Large intestine (tissue), 3 donors: ENCODE measurements at regions not wholly inside any gene's neighbourhood (a gene's known extent, or its start where the extent isn't known, plus 50 kb on each side); places are given as distances from the start of the nearest gene placed in this dataset.
"Not testable (repeated sequence)": the region's sequence is repeated elsewhere in the genome, so short reads cannot be mapped to it uniquely, and the experiment has no call there.

ENCODE experiments used
- DNase-seq, 2 donors: peaks; one replicate each; pipeline versions ENCODE4 v3.0.0 to v3.0.0-alpha.2; 2013
- H3K27ac ChIP-seq: one replicate; pipeline ENCODE4 v1.5.1; 2013; ENCODE audit warnings: low read length
- H3K27me3 ChIP-seq: 2 replicates; pipeline ENCODE4 v1.6.1; 2013; ENCODE audit warnings: low read length; ENCODE audit not compliant: control insufficient read depth, insufficient read depth
- H3K36me3 ChIP-seq: 2 replicates; pipeline ENCODE4 v1.6.1; 2013; ENCODE audit warnings: low read length; ENCODE audit not compliant: control insufficient read depth, insufficient read depth
- H3K4me1 ChIP-seq: one replicate; pipeline ENCODE4 v1.6.1; 2013; ENCODE audit warnings: low read length; ENCODE audit not compliant: control insufficient read depth, insufficient read depth
- H3K4me3 ChIP-seq: one replicate; pipeline ENCODE4 v1.5.1; 2013; ENCODE audit warnings: low read length
- H3K9me3 ChIP-seq: one replicate; pipeline ENCODE4 v1.6.1; 2013; ENCODE audit warnings: mild to moderate bottlenecking, low read depth, low read length, moderate library complexity; ENCODE audit not compliant: control insufficient read depth
- WGBS: methylation state at CpG from one replicate; pipeline ENCODE4 v1.1.5; 2013; ENCODE audit warnings: low lambda C conversion rate; ENCODE audit not compliant: insufficient coverage; 5-methylcytosine and 5-hydroxymethylcytosine counted together

GRCh38 chr1:22334860-22335550, 116.6 kb upstream of the ZBTB40 start:
- peaks cover 9% of the 10 kb centered on the region for H3K4me1 ChIP-seq
- no peaks in the 10 kb centered on the region for H3K36me3 ChIP-seq
- H3K27me3 ChIP-seq = no peaks in the 10 kb centered on the region
- H3K9me3 ChIP-seq = peaks cover 3% of the 10 kb centered on the region
- DNase-seq = peak in 1 of 2 donors; percentile 63
- no peak overlapping the region for H3K27ac ChIP-seq
- no peak overlapping the region for H3K4me3 ChIP-seq
- WGBS = no CpG with 5 or more reads among the region's 6 CpGs

- DNase-seq, H3K27me3 ChIP-seq, H3K27ac ChIP-seq, H3K9me3 ChIP-seq, H3K4me1 ChIP-seq, H3K36me3 ChIP-seq, H3K4me3 ChIP-seq: not testable (repeated sequence)
- 100% methylated on average over 1 of the region's 2 CpGs for WGBS
Measured at GRCh38 chr1:22336274-22336673, 115.4 kb upstream of the ZBTB40 start.

- H3K4me3 ChIP-seq, H3K4me1 ChIP-seq, H3K27me3 ChIP-seq, H3K27ac ChIP-seq, H3K9me3 ChIP-seq, DNase-seq, H3K36me3 ChIP-seq: not testable (repeated sequence)
- WGBS = 100% methylated on average over 1 of the region's 2 CpGs
Measured at GRCh38 chr1:22336696-22337545, 114.7 kb upstream of the ZBTB40 start.

GRCh38 chr1:22338071-22338765, 113.4 kb upstream of the ZBTB40 start:
- Histone ChIP-seq H3K4me1 (peaks cover 9% of the 10 kb centered on the region), H3K27me3 (peaks cover 9% of the 10 kb centered on the region), H3K27ac (no peak overlapping the region), H3K4me3 (no peak overlapping the region), H3K9me3 (peaks cover 3% of the 10 kb centered on the region), H3K36me3 (no peaks in the 10 kb centered on the region)
- no peak for DNase-seq
- no CpG with 5 or more reads among the region's 12 CpGs for WGBS

GRCh38 chr1:22339237-22339636, 112.4 kb upstream of the ZBTB40 start:
- no CpG with 5 or more reads among the region's 14 CpGs for WGBS
- H3K36me3 ChIP-seq = no peaks in the 10 kb centered on the region
- no peak for DNase-seq
- H3K9me3 ChIP-seq = peaks cover 3% of the 10 kb centered on the region
- peaks cover 9% of the 10 kb centered on the region for H3K4me1 ChIP-seq
- no peak overlapping the region for H3K4me3 ChIP-seq
- H3K27ac ChIP-seq = no peak overlapping the region
- peaks cover 9% of the 10 kb centered on the region for H3K27me3 ChIP-seq

- WGBS = no CpG with 5 or more reads among the region's 4 CpGs
Measured at GRCh38 chr1:22340066-22340465, 111.6 kb upstream of the ZBTB40 start.

GRCh38 chr1:22340873-22341272, 110.8 kb upstream of the ZBTB40 start:
- Histone ChIP-seq H3K36me3 (no peaks in the 10 kb centered on the region), H3K4me1 (no peaks in the 10 kb centered on the region), H3K27ac (no peak overlapping the region), H3K9me3 (peaks cover 3% of the 10 kb centered on the region), H3K4me3 (no peak overlapping the region), H3K27me3 (peaks cover 12% of the 10 kb centered on the region)
- DNase-seq = no peak
- no CpG with 5 or more reads among the region's 4 CpGs for WGBS

More at GRCh38 chr1:22340066-22340465, 111.6 kb upstream of the ZBTB40 start:
- H3K4me1 ChIP-seq = peaks cover 4% of the 10 kb centered on the region
- peaks cover 3% of the 10 kb centered on the region for H3K9me3 ChIP-seq
- no peak overlapping the region for H3K4me3 ChIP-seq
- H3K36me3 ChIP-seq = no peaks in the 10 kb centered on the region
- DNase-seq = no peak
- H3K27ac ChIP-seq = no peak overlapping the region
- H3K27me3 ChIP-seq = peaks cover 12% of the 10 kb centered on the region

GRCh38 chr1:22341791-22342605, 109.7 kb upstream of the ZBTB40 start:
- DNase-seq = peak; percentile 43 to 57

GRCh38 chr1:22342734-22343191, 108.9 kb upstream of the ZBTB40 start:
- H3K27ac ChIP-seq = no peak overlapping the region
- H3K4me1 ChIP-seq = no peaks in the 10 kb centered on the region
- H3K27me3 ChIP-seq = peaks cover 12% of the 10 kb centered on the region
- no peaks in the 10 kb centered on the region for H3K36me3 ChIP-seq
- no peak overlapping the region for H3K4me3 ChIP-seq
- no peaks in the 10 kb centered on the region for H3K9me3 ChIP-seq
- DNase-seq = no peak
- no CpG with 5 or more reads among the region's 8 CpGs for WGBS

More at GRCh38 chr1:22341791-22342605, 109.7 kb upstream of the ZBTB40 start:
- Histone ChIP-seq H3K27ac (no peak overlapping the region), H3K36me3 (no peaks in the 10 kb centered on the region), H3K4me3 (no peak overlapping the region), H3K27me3 (peaks cover 12% of the 10 kb centered on the region), H3K9me3 (no peaks in the 10 kb centered on the region), H3K4me1 (no peaks in the 10 kb centered on the region)
- 11% methylated on average over 3 of the region's 28 CpGs for WGBS
